ENCODE measurements at regions not wholly inside any gene's neighbourhood (a gene's known extent, or its start where the extent isn't known, plus 50 kb on each side); places are given as distances from the start of the nearest gene placed in this dataset.

DNA sequence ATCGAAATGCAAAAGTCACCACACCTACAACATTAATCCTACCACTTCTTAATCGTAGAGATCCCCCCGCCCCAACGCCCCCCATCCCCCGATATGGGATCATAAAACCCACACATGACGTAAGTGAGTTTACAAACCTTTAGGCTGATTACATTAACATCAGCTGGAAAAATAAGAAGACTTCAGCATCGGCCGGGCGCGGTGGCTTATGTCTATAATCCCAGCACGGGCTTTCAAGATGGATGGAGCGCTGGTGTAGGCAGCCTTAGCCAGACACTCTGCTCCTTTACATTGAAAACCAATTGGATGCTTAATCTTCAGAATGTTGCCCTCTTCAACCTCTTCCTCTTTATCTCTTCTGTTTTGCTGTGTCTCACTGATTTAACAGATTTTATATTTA is 1376.0 kb downstream of the MAT2B start:
- no peak for TF ChIP-seq POLR2AphosphoS5 (IDR thresholded peaks at IDR 0.05; ENCODE audit: insufficient read depth, low read depth, low read length)
- no peak for TF ChIP-seq FOS (IDR thresholded peaks at IDR 0.05; ENCODE audit: borderline replicate concordance, insufficient read depth, low read length)
- TF ChIP-seq, protein P1, sequence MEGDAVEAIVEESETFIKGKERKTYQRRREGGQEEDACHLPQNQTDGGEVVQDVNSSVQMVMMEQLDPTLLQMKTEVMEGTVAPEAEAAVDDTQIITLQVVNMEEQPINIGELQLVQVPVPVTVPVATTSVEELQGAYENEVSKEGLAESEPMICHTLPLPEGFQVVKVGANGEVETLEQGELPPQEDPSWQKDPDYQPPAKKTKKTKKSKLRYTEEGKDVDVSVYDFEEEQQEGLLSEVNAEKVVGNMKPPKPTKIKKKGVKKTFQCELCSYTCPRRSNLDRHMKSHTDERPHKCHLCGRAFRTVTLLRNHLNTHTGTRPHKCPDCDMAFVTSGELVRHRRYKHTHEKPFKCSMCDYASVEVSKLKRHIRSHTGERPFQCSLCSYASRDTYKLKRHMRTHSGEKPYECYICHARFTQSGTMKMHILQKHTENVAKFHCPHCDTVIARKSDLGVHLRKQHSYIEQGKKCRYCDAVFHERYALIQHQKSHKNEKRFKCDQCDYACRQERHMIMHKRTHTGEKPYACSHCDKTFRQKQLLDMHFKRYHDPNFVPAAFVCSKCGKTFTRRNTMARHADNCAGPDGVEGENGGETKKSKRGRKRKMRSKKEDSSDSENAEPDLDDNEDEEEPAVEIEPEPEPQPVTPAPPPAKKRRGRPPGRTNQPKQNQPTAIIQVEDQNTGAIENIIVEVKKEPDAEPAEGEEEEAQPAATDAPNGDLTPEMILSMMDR (IDR thresholded peaks at IDR 0.05; ENCODE audit: extremely low read depth in 1 of 2, insufficient read depth in 1 of 2, low read depth in 1 of 2, low read length in 2 of 2) = no peak
- no peak for TF ChIP-seq POLR2A (IDR thresholded peaks at IDR 0.05; ENCODE audit: low read depth, low read length)
- TF ChIP-seq, protein P2, sequence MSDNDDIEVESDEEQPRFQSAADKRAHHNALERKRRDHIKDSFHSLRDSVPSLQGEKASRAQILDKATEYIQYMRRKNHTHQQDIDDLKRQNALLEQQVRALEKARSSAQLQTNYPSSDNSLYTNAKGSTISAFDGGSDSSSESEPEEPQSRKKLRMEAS (IDR thresholded peaks at IDR 0.05; ENCODE audit: insufficient read depth, insufficient read length) = no peak
- TF ChIP-seq EZH2 (IDR thresholded peaks at IDR 0.05; ENCODE audit: borderline replicate concordance, low read depth, low read length, severe bottlenecking) = no peak
- no peak for TF ChIP-seq GATA2 (IDR thresholded peaks at IDR 0.05; ENCODE audit: insufficient read depth, insufficient read length, low read depth, low read length)

All from endothelial cell of umbilical vein (primary cell).